ENCODE measurements at regions not wholly inside any gene's neighbourhood (a gene's known extent, or its start where the extent isn't known, plus 50 kb on each side); places are given as distances from the start of the nearest gene placed in this dataset.

DNA sequence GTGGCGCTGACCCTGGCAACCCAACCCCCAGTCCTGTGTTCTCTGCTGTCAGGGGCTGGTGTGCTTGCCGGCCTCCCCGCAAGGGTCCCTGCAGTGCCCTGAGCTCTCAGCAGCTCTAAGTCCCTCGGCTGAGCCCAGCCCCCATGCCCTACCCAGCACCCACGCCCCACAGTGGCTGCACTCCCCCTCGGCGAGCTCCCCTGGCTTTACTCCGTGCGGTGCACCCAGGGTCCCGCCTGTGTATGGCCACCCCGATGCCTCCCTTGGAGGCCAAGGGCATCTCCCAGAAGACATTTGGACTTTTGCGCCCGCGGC is 72.5 kb upstream of the SHISAL1 start:
- no peaks in the 10 kb centered on the region for H3K4me1 ChIP-seq
- intact Hi-C loops (cut with DNase I): loop anchor here (2.0 kb wide), 1 partner anchor 52 kb away; no protein-coding TSS in a partner anchor
- H3K9me3 ChIP-seq: no peaks in the 10 kb centered on the region
- no peaks in the 10 kb centered on the region for H3K36me3 ChIP-seq
- DNase-seq (ENCODE audit: low spot score in 2 of 2): no peak
- no peaks in the 10 kb centered on the region for H3K27me3 ChIP-seq
- no peak overlapping the region for H3K27ac ChIP-seq
- TF ChIP-seq, protein P1, sequence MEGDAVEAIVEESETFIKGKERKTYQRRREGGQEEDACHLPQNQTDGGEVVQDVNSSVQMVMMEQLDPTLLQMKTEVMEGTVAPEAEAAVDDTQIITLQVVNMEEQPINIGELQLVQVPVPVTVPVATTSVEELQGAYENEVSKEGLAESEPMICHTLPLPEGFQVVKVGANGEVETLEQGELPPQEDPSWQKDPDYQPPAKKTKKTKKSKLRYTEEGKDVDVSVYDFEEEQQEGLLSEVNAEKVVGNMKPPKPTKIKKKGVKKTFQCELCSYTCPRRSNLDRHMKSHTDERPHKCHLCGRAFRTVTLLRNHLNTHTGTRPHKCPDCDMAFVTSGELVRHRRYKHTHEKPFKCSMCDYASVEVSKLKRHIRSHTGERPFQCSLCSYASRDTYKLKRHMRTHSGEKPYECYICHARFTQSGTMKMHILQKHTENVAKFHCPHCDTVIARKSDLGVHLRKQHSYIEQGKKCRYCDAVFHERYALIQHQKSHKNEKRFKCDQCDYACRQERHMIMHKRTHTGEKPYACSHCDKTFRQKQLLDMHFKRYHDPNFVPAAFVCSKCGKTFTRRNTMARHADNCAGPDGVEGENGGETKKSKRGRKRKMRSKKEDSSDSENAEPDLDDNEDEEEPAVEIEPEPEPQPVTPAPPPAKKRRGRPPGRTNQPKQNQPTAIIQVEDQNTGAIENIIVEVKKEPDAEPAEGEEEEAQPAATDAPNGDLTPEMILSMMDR (IDR thresholded peaks at IDR 0.05): no peak
- no peak overlapping the region for H3K4me3 ChIP-seq

DNA sequence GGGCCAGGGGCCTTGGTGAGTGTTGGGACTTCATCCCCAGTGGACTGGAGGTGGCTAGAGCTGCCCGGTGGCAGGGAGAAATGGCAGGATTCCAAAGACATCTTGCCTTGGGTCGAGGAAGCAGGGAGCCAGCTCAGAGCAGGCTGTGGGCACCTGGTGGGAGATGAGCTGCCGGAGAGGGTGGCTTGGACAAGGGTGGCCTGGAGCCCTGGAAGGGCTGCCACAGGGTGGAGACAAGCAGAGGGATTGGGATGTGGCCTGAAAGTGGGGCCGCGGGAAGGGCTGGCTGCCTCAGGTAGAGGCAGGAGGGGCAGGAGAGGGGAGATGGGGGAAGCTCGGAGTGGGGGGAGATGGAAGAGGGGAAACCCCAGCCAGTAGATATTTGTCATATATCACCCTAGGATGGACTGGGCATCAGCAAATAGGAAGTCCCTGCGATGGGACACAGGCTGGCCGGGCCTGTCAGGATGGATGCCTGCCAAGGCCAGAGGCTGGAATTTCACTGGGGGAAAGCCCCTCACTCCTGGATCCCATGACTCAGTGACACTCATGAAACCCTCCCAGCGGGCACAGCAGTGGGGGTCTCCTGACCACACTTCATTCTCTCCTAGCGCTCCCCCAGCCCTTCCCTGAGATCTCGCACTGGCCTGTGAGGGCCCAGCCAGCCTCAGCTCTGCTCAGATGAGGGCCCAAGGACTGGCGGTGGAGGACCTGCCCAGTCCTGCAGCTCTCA is 72.0 kb upstream of the SHISAL1 start:
- TF ChIP-seq, protein P1 (IDR thresholded peaks at IDR 0.05): no peak
- no peak for DNase-seq (ENCODE audit: low spot score in 2 of 2)

DNA sequence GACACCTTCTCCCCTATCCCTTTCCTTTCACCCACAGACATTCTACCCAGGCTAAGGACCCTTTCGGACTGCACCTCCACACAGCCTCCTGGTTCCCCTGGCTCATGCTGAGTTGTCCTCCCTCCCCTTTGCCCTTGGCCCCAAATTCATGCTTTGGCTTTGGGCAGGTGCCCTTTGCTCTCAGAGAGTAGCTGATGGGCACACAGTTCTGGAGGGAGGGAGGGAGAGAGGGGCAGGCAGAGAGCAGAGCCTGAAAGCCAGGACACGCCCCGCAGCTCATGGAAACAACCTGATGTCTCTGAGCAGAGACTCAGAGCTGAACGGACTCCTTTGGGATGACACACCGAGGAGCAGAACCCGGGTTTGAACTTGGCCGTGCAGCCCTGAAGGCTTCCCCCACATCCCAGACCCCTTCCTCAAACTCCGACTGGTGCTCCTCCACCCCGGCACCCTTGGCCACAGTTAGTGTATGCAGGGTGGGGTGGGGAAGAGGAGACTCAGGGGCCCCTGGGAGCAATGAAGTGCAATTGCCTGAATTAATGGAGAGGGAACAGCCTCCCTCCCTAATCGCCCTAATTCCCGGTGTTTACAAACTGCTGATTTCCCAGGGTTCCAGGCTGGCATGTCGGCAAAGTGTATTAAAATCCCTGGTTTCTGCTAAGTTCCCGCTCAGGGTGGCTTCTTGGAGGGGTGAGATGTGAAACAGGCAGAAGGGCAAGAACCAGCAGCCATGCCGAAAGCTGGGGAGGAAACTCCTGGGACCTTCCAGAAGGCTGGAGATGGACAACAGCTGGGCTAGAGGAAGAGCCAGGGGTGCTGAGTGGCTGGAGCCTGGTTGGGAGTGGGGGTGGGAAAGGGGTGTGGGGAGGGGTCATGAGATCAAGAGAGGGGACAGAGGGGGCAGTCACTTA is 71.2 kb upstream of the SHISAL1 start:
- intact Hi-C loops (cut with DNase I): loop anchor here (2.0 kb wide), 1 partner anchor 53 kb away; no protein-coding TSS in a partner anchor
- no peak for DNase-seq (ENCODE audit: low spot score in 2 of 2)
- H3K36me3 ChIP-seq: no peaks in the 10 kb centered on the region
- H3K27me3 ChIP-seq: no peaks in the 10 kb centered on the region
- no peaks in the 10 kb centered on the region for H3K4me1 ChIP-seq
- H3K9me3 ChIP-seq: peaks cover 0 to under 1% of the 10 kb centered on the region in 2 donors
- no peak overlapping the region for H3K27ac ChIP-seq
- TF ChIP-seq, protein P1 (IDR thresholded peaks at IDR 0.05): no peak
- no peak overlapping the region for H3K4me3 ChIP-seq

More for the DNA sequence above, 72.0 kb upstream of the SHISAL1 start:
- Histone ChIP-seq H3K36me3 (no peaks in the 10 kb centered on the region), H3K9me3 (no peaks in the 10 kb centered on the region), H3K27ac (no peak overlapping the region), H3K27me3 (no peaks in the 10 kb centered on the region), H3K4me1 (no peaks in the 10 kb centered on the region), H3K4me3 (no peak overlapping the region)
- intact Hi-C loops (cut with DNase I): loop anchor here (2.0 kb wide), 1 partner anchor 52 kb away; no protein-coding TSS in a partner anchor

DNA sequence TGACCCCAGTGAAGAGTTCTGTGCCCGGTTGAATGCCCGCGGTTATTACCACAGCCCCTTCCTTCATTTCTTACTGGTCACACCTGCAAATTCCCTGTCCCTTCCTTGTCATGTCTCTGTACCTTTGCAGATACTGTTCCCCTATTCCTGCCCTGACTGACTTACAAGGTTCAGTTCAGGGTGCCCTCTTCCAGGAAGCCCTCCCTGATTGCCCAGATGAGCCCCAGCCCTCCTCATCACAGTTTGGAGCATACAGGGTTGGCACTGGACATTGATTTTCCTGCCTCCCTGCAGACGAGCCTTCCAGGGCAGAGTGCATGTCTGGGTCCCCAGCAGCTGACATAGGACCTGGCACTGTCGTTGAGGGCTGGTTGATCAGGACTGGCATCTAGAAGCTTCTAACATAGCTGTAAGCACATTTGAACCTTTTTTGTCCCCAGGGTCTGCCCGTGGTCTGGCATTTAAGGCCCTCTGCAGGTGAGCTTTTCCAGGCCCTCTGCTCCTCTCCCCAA is 70.4 kb upstream of the SHISAL1 start:
- Histone ChIP-seq H3K27me3 (no peaks in the 10 kb centered on the region), H3K4me1 (no peaks in the 10 kb centered on the region), H3K4me3 (no peak overlapping the region), H3K27ac (no peak overlapping the region), H3K9me3 (peaks cover 0 to 7% of the 10 kb centered on the region in 2 donors), H3K36me3 (no peaks in the 10 kb centered on the region)
- DNase-seq (ENCODE audit: low spot score in 2 of 2): no peak
- TF ChIP-seq, protein P1 (IDR thresholded peaks at IDR 0.05): no peak
- intact Hi-C loops (cut with DNase I): no loop called here

DNA sequence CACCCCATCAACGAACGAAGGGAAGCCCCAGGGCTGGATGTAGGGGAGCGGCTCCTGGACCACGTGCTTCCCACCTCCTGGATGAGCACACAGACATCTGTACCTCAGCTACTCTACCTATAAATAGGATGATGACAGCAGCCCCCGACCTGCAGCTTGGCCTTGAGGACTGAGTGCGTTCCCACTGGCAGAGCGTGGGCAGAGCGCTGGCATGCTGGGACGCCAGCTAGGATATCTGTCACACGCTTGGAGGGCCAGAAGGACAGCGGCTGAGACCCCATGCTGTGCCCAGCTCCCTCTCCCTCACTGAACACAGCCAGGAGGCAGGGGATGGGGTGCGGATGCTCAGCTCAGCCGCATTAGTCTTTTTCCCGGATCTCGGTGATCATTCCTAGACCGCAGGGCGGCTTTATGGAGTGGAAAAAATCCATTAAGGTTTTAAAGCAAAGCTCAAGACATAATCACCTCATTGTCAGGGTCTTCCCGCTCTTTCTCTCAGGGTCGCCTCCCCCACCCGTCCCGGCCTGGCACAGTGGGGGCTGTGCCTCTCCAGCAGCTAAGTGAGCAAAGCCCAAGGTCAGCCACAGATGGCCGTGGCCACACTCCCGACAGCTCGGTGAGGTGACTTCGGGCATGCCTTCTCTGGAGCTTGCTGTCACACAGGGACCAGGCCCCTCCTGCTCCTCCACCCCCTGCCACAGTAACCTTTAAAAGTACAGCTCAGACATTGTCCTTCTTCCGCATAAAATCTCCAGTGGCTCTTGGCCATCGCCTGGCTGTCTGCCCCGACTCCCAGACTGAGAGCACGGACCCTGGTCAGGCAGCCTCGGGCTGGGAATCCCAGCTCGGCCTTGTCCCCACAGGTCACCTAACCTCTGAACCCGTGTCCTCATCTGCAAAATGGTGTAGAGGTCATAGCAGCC is 69.6 kb upstream of the SHISAL1 start:
- H3K4me3 ChIP-seq: no peak overlapping the region
- no peak for DNase-seq (ENCODE audit: low spot score in 2 of 2)
- H3K27me3 ChIP-seq: no peaks in the 10 kb centered on the region
- H3K4me1 ChIP-seq: no peaks in the 10 kb centered on the region
- TF ChIP-seq, protein P1 (IDR thresholded peaks at IDR 0.05): no peak
- H3K36me3 ChIP-seq: no peaks in the 10 kb centered on the region
- peaks cover 4 to 7% of the 10 kb centered on the region in 2 donors for H3K9me3 ChIP-seq
- intact Hi-C loops (cut with DNase I): no loop called here
- H3K27ac ChIP-seq: no peak overlapping the region
